ENCODE measurements at regions not wholly inside any gene's neighbourhood (a gene's known extent, or its start where the extent isn't known, plus 50 kb on each side); places are given as distances from the start of the nearest gene placed in this dataset.
"Not testable (repeated sequence)": the region's sequence is repeated elsewhere in the genome, so short reads cannot be mapped to it uniquely, and the experiment has no call there.

- Histone ChIP-seq H3K4me3 (replicated peaks in 1 of 2; ENCODE audit: low read depth in 1 of 2, low read length in 2 of 2) (no peak overlapping the region), H4K20me1 (ENCODE audit: insufficient read depth) (no peaks in the 10 kb centered on the region), H3K4me2 (ENCODE audit: low read length) (no peak overlapping the region), H3K27me3 (ENCODE audit: insufficient read depth, low read length) (no peaks in the 10 kb centered on the region), H3K27ac (ENCODE audit: low read depth, low read length) (no peak overlapping the region), H3K9me2 (ENCODE audit: insufficient read depth) (no peaks in the 10 kb centered on the region), H2AFZ (ENCODE audit: low read depth, low read length, poor library complexity, severe bottlenecking) (no peak overlapping the region), H3K4me1 (ENCODE audit: control insufficient read depth in 1 of 2, insufficient read depth in 2 of 2, low read length in 2 of 2) (no peaks in the 10 kb centered on the region), H3K9ac (ENCODE audit: low read length) (no peak overlapping the region), H3K36me3 (ENCODE audit: control insufficient read depth in 1 of 2, insufficient read depth in 2 of 2, low read length in 2 of 2) (no peaks in the 10 kb centered on the region), H3K79me2 (ENCODE audit: insufficient read depth, low read length) (no peaks in the 10 kb centered on the region), H3K9me3 (ENCODE audit: control insufficient read depth in 1 of 2, insufficient read depth in 1 of 2, low read depth in 1 of 2, low read length in 2 of 2) (no peaks in the 10 kb centered on the region)
- TF ChIP-seq EZH2phosphoT487 (IDR thresholded peaks at IDR 0.05; ENCODE audit: borderline replicate concordance) (no peak), EZH2 (IDR thresholded peaks at IDR 0.05) (no peak)
- TF ChIP-seq, protein P1, sequence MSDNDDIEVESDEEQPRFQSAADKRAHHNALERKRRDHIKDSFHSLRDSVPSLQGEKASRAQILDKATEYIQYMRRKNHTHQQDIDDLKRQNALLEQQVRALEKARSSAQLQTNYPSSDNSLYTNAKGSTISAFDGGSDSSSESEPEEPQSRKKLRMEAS (IDR thresholded peaks at IDR 0.05) = no peak
- TF ChIP-seq, protein P2, sequence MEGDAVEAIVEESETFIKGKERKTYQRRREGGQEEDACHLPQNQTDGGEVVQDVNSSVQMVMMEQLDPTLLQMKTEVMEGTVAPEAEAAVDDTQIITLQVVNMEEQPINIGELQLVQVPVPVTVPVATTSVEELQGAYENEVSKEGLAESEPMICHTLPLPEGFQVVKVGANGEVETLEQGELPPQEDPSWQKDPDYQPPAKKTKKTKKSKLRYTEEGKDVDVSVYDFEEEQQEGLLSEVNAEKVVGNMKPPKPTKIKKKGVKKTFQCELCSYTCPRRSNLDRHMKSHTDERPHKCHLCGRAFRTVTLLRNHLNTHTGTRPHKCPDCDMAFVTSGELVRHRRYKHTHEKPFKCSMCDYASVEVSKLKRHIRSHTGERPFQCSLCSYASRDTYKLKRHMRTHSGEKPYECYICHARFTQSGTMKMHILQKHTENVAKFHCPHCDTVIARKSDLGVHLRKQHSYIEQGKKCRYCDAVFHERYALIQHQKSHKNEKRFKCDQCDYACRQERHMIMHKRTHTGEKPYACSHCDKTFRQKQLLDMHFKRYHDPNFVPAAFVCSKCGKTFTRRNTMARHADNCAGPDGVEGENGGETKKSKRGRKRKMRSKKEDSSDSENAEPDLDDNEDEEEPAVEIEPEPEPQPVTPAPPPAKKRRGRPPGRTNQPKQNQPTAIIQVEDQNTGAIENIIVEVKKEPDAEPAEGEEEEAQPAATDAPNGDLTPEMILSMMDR (IDR thresholded peaks at IDR 0.05 in 2 of 3, conservative IDR thresholded peaks at IDR 0.05 in 1 of 3; ENCODE audit: borderline replicate concordance in 1 of 3, insufficient read depth in 1 of 3, low read depth in 2 of 3, low read length in 2 of 3) = no peak
- intact Hi-C loops (cut with micrococcal nuclease) = no loop called here
- DNase-seq (ENCODE audit: low read depth, low spot score) (no peak), ATAC-seq (no peak)
- CTCF ChIA-PET = no interaction called here
- no TSS peak for BruUV-seq (replicated peaks)
- RAD21 ChIA-PET (ENCODE audit: low non-redundant PET in 1 of 2, low total read pairs in 2 of 2, uncharacterized antibody in 2 of 2, unreplicated experiment in 2 of 2) = no interaction called here
- POLR2A ChIA-PET = no interaction called here
These were observed 67.3 kb upstream of the FBXO33 start for GRCh38 chr14:39499514-39499913.

DNA sequence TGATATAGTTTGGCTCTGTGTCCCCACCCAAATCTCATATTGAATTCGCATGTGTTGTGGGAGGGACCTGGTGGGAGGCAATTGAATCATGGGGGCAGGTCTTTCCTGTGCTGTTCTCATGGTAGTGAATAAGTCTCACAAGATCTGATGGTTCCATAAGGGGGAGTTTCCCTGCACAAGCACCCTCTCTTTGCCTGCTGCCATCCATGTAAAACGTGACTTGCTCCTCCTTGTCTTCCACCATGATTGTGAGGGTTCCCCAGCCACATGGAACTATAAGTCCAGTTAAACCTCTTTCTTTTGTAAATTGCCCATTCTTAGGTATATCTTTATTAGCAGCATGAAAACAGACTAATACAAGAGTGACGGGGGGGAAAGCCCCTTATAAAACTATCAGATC, 65.4 kb upstream of the FBXO33 start:
- H3K27ac ChIP-seq (ENCODE audit: low read depth, low read length); CTCF ChIA-PET; BruUV-seq (replicated peaks); H3K79me2 ChIP-seq (ENCODE audit: insufficient read depth, low read length); intact Hi-C loops (cut with micrococcal nuclease); H3K4me1 ChIP-seq (ENCODE audit: control insufficient read depth in 1 of 2, insufficient read depth in 2 of 2, low read length in 2 of 2); DNase-seq (ENCODE audit: low read depth, low spot score); H2AFZ ChIP-seq (ENCODE audit: low read depth, low read length, poor library complexity, severe bottlenecking); H4K20me1 ChIP-seq (ENCODE audit: insufficient read depth); H3K27me3 ChIP-seq (ENCODE audit: insufficient read depth, low read length); POLR2A ChIA-PET; RAD21 ChIA-PET (ENCODE audit: low non-redundant PET in 1 of 2, low total read pairs in 2 of 2, uncharacterized antibody in 2 of 2, unreplicated experiment in 2 of 2); H3K36me3 ChIP-seq (ENCODE audit: control insufficient read depth in 1 of 2, insufficient read depth in 2 of 2, low read length in 2 of 2); H3K9ac ChIP-seq (ENCODE audit: low read length); H3K4me2 ChIP-seq (ENCODE audit: low read length); H3K9me2 ChIP-seq (ENCODE audit: insufficient read depth); ATAC-seq; H3K4me3 ChIP-seq (replicated peaks in 1 of 2; ENCODE audit: low read depth in 1 of 2, low read length in 2 of 2); H3K9me3 ChIP-seq (ENCODE audit: control insufficient read depth in 1 of 2, insufficient read depth in 1 of 2, low read depth in 1 of 2, low read length in 2 of 2): not testable (repeated sequence)
